Neural progenitor cell (in vitro differentiated cells): ENCODE measurements at regions not wholly inside any gene's neighbourhood (a gene's known extent, or its start where the extent isn't known, plus 50 kb on each side); places are given as distances from the start of the nearest gene placed in this dataset.
A peak's percentile ranks its signal among the peaks of the same experiment; 100 is the strongest.

Experiments used
- DNase-seq: peaks from one replicate; pipeline ENCODE4 v3.0.0-alpha.2; 2016; ENCODE audit warnings: low spot score
- H2AFZ ChIP-seq: fragments of 200-600 bp; sonication (generic); replicated peaks from 2 replicates; pipeline ENCODE4 v1.6.1; 2016; ENCODE audit warnings: antibody characterized with exemption
- H3F3A ChIP-seq: fragments of 200-600 bp; sonication (generic); 2 replicates; pipeline ENCODE4 v1.6.1; 2016; ENCODE audit warnings: antibody characterized with exemption, low read depth
- H3K27ac ChIP-seq: fragments of 200-600 bp; sonication (generic); 2 replicates; pipeline ENCODE4 v1.5.1; 2016; ENCODE audit warnings: mild to moderate bottlenecking
- H3K27me3 ChIP-seq: fragments of 200-600 bp; sonication (generic); 2 replicates; pipeline ENCODE4 v1.6.1; 2016; ENCODE audit warnings: mild to moderate bottlenecking, moderate library complexity
- H3K36me3 ChIP-seq: fragments of 200-600 bp; sonication (generic); 2 replicates; pipeline ENCODE4 v1.5.1; 2016
- H3K4me1 ChIP-seq: fragments of 200-600 bp; sonication (generic); 2 replicates; pipeline ENCODE4 v1.6.1; 2016; ENCODE audit warnings: mixed run types
- H3K4me2 ChIP-seq: fragments of 200-600 bp; sonication (generic); 2 replicates; pipeline ENCODE4 v1.6.1; 2016
- H3K4me3 ChIP-seq: fragments of 200-600 bp; sonication (generic); 2 replicates; pipeline ENCODE4 v1.5.1; 2016
- H3K79me2 ChIP-seq: fragments of 200-600 bp; sonication (generic); 2 replicates; pipeline ENCODE4 v1.6.1; 2016; ENCODE audit warnings: low read depth
- H3K9ac ChIP-seq: fragments of 200-600 bp; sonication (generic); 2 replicates; pipeline ENCODE4 v1.6.1; 2016
- H3K9me3 ChIP-seq: fragments of 200-600 bp; sonication (generic); 2 replicates; pipeline ENCODE4 v1.5.1; 2016; ENCODE audit warnings: low read depth
- H4K20me1 ChIP-seq: fragments of 200-600 bp; sonication (generic); 2 replicates; pipeline ENCODE4 v1.6.1; 2016; ENCODE audit warnings: low read depth
- H3K27ac Mint-ChIP-seq: 3 replicates; pipeline ENCODE4 v1.8.0; 2021; ENCODE audit warnings: mixed read lengths
- H3K27me3 Mint-ChIP-seq: 2 replicates; pipeline ENCODE4 v1.8.0; 2022; ENCODE audit warnings: low read depth, mild to moderate bottlenecking, inconsistent platforms, moderate library complexity, mixed read lengths; ENCODE audit not compliant: insufficient read depth
- H3K36me3 Mint-ChIP-seq: 3 replicates; pipeline ENCODE4 v1.8.0; 2021; ENCODE audit warnings: mixed read lengths
- H3K4me1 Mint-ChIP-seq: 3 replicates; pipeline ENCODE4 v1.8.0; 2021; ENCODE audit warnings: mixed read lengths
- H3K4me3 Mint-ChIP-seq: 3 replicates; pipeline ENCODE4 v1.8.0; 2021; ENCODE audit warnings: mild to moderate bottlenecking, moderate library complexity, mixed read lengths
- H3K9me3 Mint-ChIP-seq: 3 replicates; pipeline ENCODE4 v1.8.0; 2020; ENCODE audit warnings: mixed read lengths
- CTCF ChIP-seq: fragments of 200-600 bp; sonication (generic); IDR thresholded peaks from 2 replicates; pipeline ENCODE4 v1.5.1; 2017; ENCODE audit warnings: antibody characterized with exemption, mild to moderate bottlenecking
- EZH2 ChIP-seq: fragments of 200-600 bp; sonication (generic); IDR thresholded peaks from 2 replicates; pipeline ENCODE4 v1.6.1; 2017; ENCODE audit warnings: antibody characterized with exemption, mild to moderate bottlenecking, moderate library complexity
- EZH2phosphoT487 ChIP-seq: fragments of 200-600 bp; sonication (generic); IDR thresholded peaks from 2 replicates; pipeline ENCODE4 v1.6.1; 2017; ENCODE audit warnings: antibody characterized with exemption

DNA sequence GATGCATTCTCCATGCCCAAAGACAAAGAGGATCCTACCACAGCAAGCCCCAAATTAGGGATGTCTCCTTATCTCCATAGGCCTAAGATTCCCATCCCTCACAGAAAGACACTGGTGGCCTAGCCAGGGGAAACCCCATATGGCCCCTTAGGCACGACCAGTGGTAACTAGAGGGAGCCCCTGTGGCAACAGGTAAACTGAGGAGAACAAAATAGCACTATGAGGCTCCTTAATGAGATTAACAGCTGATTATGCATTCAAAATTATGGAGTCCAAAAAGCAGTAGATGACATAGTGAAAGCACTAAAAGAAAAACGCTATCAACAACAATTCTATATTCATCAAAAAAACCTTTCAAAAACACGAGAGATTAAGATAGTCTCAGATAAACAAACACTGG lies 234.0 kb downstream of the DIRAS2 start:
- TF ChIP-seq CTCF (no peak), EZH2phosphoT487 (no peak), EZH2 (no peak)
- no peaks in the 10 kb centered on the region for H4K20me1 ChIP-seq
- no peak overlapping the region for H3K27ac ChIP-seq
- H3K4me3 ChIP-seq = no peak overlapping the region
- H3K4me2 ChIP-seq = no peak overlapping the region
- H3K4me1 ChIP-seq = peaks cover 6% of the 10 kb centered on the region
- no peak for DNase-seq
- H3K9me3 ChIP-seq = no peaks in the 10 kb centered on the region
- peaks cover 4% of the 10 kb centered on the region for H3K4me1 Mint-ChIP-seq
- H2AFZ ChIP-seq = no peak overlapping the region
- no peaks in the 10 kb centered on the region for H3K79me2 ChIP-seq
- H3K36me3 ChIP-seq = no peaks in the 10 kb centered on the region
- H3K27me3 Mint-ChIP-seq = no peaks in the 10 kb centered on the region
- H3K9me3 Mint-ChIP-seq = peaks cover 9% of the 10 kb centered on the region
- H3K36me3 Mint-ChIP-seq = no peaks in the 10 kb centered on the region
- H3F3A ChIP-seq = no peaks in the 10 kb centered on the region
- no peaks in the 10 kb centered on the region for H3K27me3 ChIP-seq
- no peak overlapping the region for H3K27ac Mint-ChIP-seq
- H3K9ac ChIP-seq = no peak overlapping the region
- H3K4me3 Mint-ChIP-seq = no peak overlapping the region

- Histone ChIP-seq H3K4me3 (no peak overlapping the region), H4K20me1 (no peaks in the 10 kb centered on the region), H3F3A (no peaks in the 10 kb centered on the region), H3K36me3 (no peaks in the 10 kb centered on the region), H3K9me3 (no peaks in the 10 kb centered on the region), H3K27me3 (no peaks in the 10 kb centered on the region), H3K9ac (no peak overlapping the region), H3K4me2 (no peak overlapping the region), H3K27ac (no peak overlapping the region), H2AFZ (no peak overlapping the region), H3K4me1 (no peaks in the 10 kb centered on the region), H3K79me2 (no peaks in the 10 kb centered on the region)
- Mint-ChIP-seq H3K9me3 (no peaks in the 10 kb centered on the region), H3K4me1 (peaks cover 16% of the 10 kb centered on the region), H3K27ac (peak overlapping the region; percentile 86), H3K4me3 (no peak overlapping the region), H3K36me3 (no peaks in the 10 kb centered on the region), H3K27me3 (peaks cover 3% of the 10 kb centered on the region)
- no peak for DNase-seq
- TF ChIP-seq EZH2phosphoT487 (no peak), EZH2 (no peak), CTCF (no peak)
Measured at GRCh38 chr9:90419221-90419851, 223.3 kb downstream of the DIRAS2 start.

DNA sequence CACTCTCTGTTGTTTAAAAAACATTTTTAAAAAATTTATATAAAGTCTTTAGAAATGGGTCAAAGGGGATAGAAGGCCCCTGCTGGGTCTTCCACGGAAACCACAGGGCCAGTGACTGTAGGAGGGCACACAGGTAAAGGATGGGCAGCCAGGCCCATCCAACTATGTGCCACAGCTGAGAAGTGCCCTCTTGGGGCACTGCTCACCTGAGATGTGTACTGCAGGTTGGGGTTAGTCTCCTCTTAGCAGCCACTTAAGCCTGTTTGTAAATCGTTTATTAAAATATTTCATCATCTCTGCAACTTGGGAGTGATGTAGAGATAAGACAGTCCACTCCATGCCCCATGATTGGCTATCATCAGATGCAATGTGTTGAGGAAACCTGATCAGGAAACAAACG lies 222.4 kb downstream of the DIRAS2 start:
- Histone ChIP-seq H3K9me3 (no peaks in the 10 kb centered on the region), H3K4me1 (no peaks in the 10 kb centered on the region), H4K20me1 (no peaks in the 10 kb centered on the region), H3K27me3 (no peaks in the 10 kb centered on the region), H3F3A (no peaks in the 10 kb centered on the region), H3K4me2 (no peak overlapping the region), H3K9ac (no peak overlapping the region), H3K79me2 (no peaks in the 10 kb centered on the region), H3K36me3 (no peaks in the 10 kb centered on the region), H3K27ac (no peak overlapping the region), H2AFZ (no peak overlapping the region), H3K4me3 (no peak overlapping the region)
- no peaks in the 10 kb centered on the region for H3K36me3 Mint-ChIP-seq
- peaks cover 3% of the 10 kb centered on the region for H3K27me3 Mint-ChIP-seq
- no peak overlapping the region for H3K27ac Mint-ChIP-seq
- no peaks in the 10 kb centered on the region for H3K9me3 Mint-ChIP-seq
- DNase-seq = no peak
- H3K4me1 Mint-ChIP-seq = peaks cover 16% of the 10 kb centered on the region
- no peak overlapping the region for H3K4me3 Mint-ChIP-seq
- TF ChIP-seq EZH2phosphoT487 (no peak), CTCF (no peak), EZH2 (no peak)
